GM21619 (cell line): ENCODE measurements at regions not wholly inside any gene's neighbourhood (a gene's known extent, or its start where the extent isn't known, plus 50 kb on each side); places are given as distances from the start of the nearest gene placed in this dataset.

ENCODE experiments used
- ATAC-seq: cut with Tn5 transposase; IDR thresholded peaks from one replicate; pipeline ENCODE4 v1.9.1; 2021; ENCODE audit not compliant: unreplicated experiment

GRCh38 chr22:49551446-49551845 lies 276.2 kb downstream of the BRD1 start:
- no peak for ATAC-seq

GRCh38 chr22:49550766-49551362 lies 276.8 kb downstream of the BRD1 start:
- no peak for ATAC-seq

- ATAC-seq: no peak
Measured at GRCh38 chr22:49550141-49550430, 277.6 kb downstream of the BRD1 start.

GRCh38 chr22:49549256-49550140 lies 278.2 kb downstream of the BRD1 start:
- ATAC-seq: no peak

GRCh38 chr22:49548356-49549202 lies 279.1 kb downstream of the BRD1 start:
- ATAC-seq: no peak

GRCh38 chr22:49547751-49548239 lies 279.9 kb downstream of the BRD1 start:
- ATAC-seq: no peak

GRCh38 chr22:49546811-49547585 lies 280.7 kb downstream of the BRD1 start:
- ATAC-seq: no peak

GRCh38 chr22:49545606-49546005 lies 282.1 kb downstream of the BRD1 start:
- no peak for ATAC-seq

GRCh38 chr22:49544286-49544685 lies 283.4 kb downstream of the BRD1 start:
- no peak for ATAC-seq

GRCh38 chr22:49543876-49544275 lies 283.8 kb downstream of the BRD1 start:
- no peak for ATAC-seq

- ATAC-seq: no peak
Measured at GRCh38 chr22:49541693-49542230, 285.9 kb downstream of the BRD1 start.

GRCh38 chr22:49540913-49541692 lies 286.6 kb downstream of the BRD1 start:
- ATAC-seq: no peak

GRCh38 chr22:49540084-49540912 lies 287.4 kb downstream of the BRD1 start:
- no peak for ATAC-seq

- no peak for ATAC-seq
Measured at GRCh38 chr22:49538006-49538405, 289.7 kb downstream of the BRD1 start.

GRCh38 chr22:49536571-49537131 lies 291.0 kb downstream of the BRD1 start:
- no peak for ATAC-seq

- no peak for ATAC-seq
Measured at GRCh38 chr22:49535527-49536125, 292.0 kb downstream of the BRD1 start.

GRCh38 chr22:49535126-49535525 lies 292.5 kb downstream of the BRD1 start:
- no peak for ATAC-seq

- ATAC-seq: no peak
Measured at GRCh38 chr22:49534386-49534785, 293.3 kb downstream of the BRD1 start.
